H9 (cell line): ENCODE measurements at regions not wholly inside any gene's neighbourhood (a gene's known extent, or its start where the extent isn't known, plus 50 kb on each side); places are given as distances from the start of the nearest gene placed in this dataset.
"Not testable (repeated sequence)": the region's sequence is repeated elsewhere in the genome, so short reads cannot be mapped to it uniquely, and the experiment has no call there.

Experiments used
- DNase-seq: peaks from one replicate; pipeline ENCODE4 v3.0.0-alpha.2; 2017
- H2AFZ ChIP-seq: one replicate; pipeline ENCODE4 v1.6.1; 2013; ENCODE audit warnings: mild to moderate bottlenecking, low read length, control low read depth, moderate library complexity
- H2AK5ac ChIP-seq: 2 replicates; pipeline ENCODE4 v1.6.1; 2013; ENCODE audit warnings: low read length, control low read depth, mixed read lengths; ENCODE audit not compliant: insufficient read length
- H2BK120ac ChIP-seq: one replicate; pipeline ENCODE4 v1.6.1; 2013; ENCODE audit warnings: low read depth, mild to moderate bottlenecking, low read length, control low read depth, inconsistent platforms; ENCODE audit not compliant: poor library complexity, severe bottlenecking
- H2BK12ac ChIP-seq: 2 replicates; pipeline ENCODE4 v1.6.1; 2013; ENCODE audit warnings: low read length, control low read depth, mixed read lengths, low read depth; ENCODE audit not compliant: insufficient read length
- H2BK15ac ChIP-seq: 2 replicates; pipeline ENCODE4 v1.6.1; 2013; ENCODE audit warnings: low read depth, low read length, control low read depth
- H2BK20ac ChIP-seq: one replicate; pipeline ENCODE4 v1.6.1; 2013; ENCODE audit warnings: low read depth, mild to moderate bottlenecking, low read length, control low read depth, inconsistent platforms; ENCODE audit not compliant: poor library complexity, severe bottlenecking
- H2BK5ac ChIP-seq: 2 replicates; pipeline ENCODE4 v1.6.1; 2013; ENCODE audit warnings: low read length, control low read depth, mixed read lengths; ENCODE audit not compliant: insufficient read length
- H3K14ac ChIP-seq: 2 replicates; pipeline ENCODE4 v1.6.1; 2013; ENCODE audit warnings: low read length, control low read depth; ENCODE audit not compliant: insufficient read depth
- H3K18ac ChIP-seq: 2 replicates; pipeline ENCODE4 v1.6.1; 2013; ENCODE audit warnings: low read depth, mild to moderate bottlenecking, mixed read lengths, low read length, control low read depth; ENCODE audit not compliant: insufficient read length
- H3K23ac ChIP-seq: 2 replicates; pipeline ENCODE4 v1.6.1; 2013; ENCODE audit warnings: low read length, control low read depth, mixed read lengths, low read depth; ENCODE audit not compliant: insufficient read length
- H3K23me2 ChIP-seq: 2 replicates; pipeline ENCODE4 v1.6.1; 2013; ENCODE audit warnings: low read depth, mild to moderate bottlenecking, mixed read lengths, low read length, control low read depth; ENCODE audit not compliant: insufficient read length, poor library complexity, severe bottlenecking
- H3K27ac ChIP-seq: 2 replicates; pipeline ENCODE4 v1.5.1; 2013; ENCODE audit warnings: low read length, control low read depth, mixed read lengths, low read depth; ENCODE audit not compliant: insufficient read length
- H3K27me3 ChIP-seq: 2 replicates; pipeline ENCODE4 v1.6.1; 2013; ENCODE audit warnings: low read length, control low read depth, inconsistent platforms; ENCODE audit not compliant: insufficient read depth
- H3K4ac ChIP-seq: 2 replicates; pipeline ENCODE4 v1.6.1; 2013; ENCODE audit warnings: low read depth, mild to moderate bottlenecking, control low read depth, inconsistent platforms, low read length, moderate library complexity
- H3K4me1 ChIP-seq: 2 replicates; pipeline ENCODE4 v1.6.1; 2013; ENCODE audit warnings: low read length, control low read depth, inconsistent platforms; ENCODE audit not compliant: insufficient read depth
- H3K4me2 ChIP-seq: 2 replicates; pipeline ENCODE4 v1.6.1; 2013; ENCODE audit warnings: low read length, control low read depth, mixed read lengths; ENCODE audit not compliant: insufficient read length, insufficient read depth
- H3K56ac ChIP-seq: 2 replicates; pipeline ENCODE4 v1.6.1; 2013; ENCODE audit warnings: low read depth, mild to moderate bottlenecking, mixed read lengths, low read length, control low read depth; ENCODE audit not compliant: insufficient read length
- H3K79me1 ChIP-seq: 2 replicates; pipeline ENCODE4 v1.6.1; 2013; ENCODE audit warnings: low read depth, mild to moderate bottlenecking, moderate library complexity, low read length, control low read depth, inconsistent platforms; ENCODE audit not compliant: insufficient read depth, poor library complexity, severe bottlenecking
- H3K79me2 ChIP-seq: 2 replicates; pipeline ENCODE4 v1.6.1; 2013; ENCODE audit warnings: low read length, control low read depth, inconsistent platforms; ENCODE audit not compliant: insufficient read depth
- H3K9ac ChIP-seq: 2 replicates; pipeline ENCODE4 v1.6.1; 2013; ENCODE audit warnings: low read length, control low read depth, mixed read lengths; ENCODE audit not compliant: insufficient read length; ENCODE audit errors: extremely low read depth
- H3K9me3 ChIP-seq: one replicate; pipeline ENCODE4 v1.6.1; 2013; ENCODE audit warnings: low read depth, low read length, inconsistent platforms; ENCODE audit not compliant: control insufficient read depth
- H3T11ph ChIP-seq: one replicate; pipeline ENCODE4 v1.6.1; 2013; ENCODE audit warnings: mild to moderate bottlenecking, low read length, control low read depth, inconsistent platforms
- H4K20me1 ChIP-seq: one replicate; pipeline ENCODE4 v1.6.1; 2013; ENCODE audit not compliant: control insufficient read depth, insufficient read length, insufficient read depth
- H4K5ac ChIP-seq: 2 replicates; pipeline ENCODE4 v1.6.1; 2013; ENCODE audit warnings: low read depth, mild to moderate bottlenecking, mixed read lengths, low read length, control low read depth; ENCODE audit not compliant: insufficient read length
- H4K8ac ChIP-seq: replicated peaks from 2 replicates; pipeline ENCODE4 v1.6.1; 2013; ENCODE audit warnings: low read length, control low read depth, mixed read lengths, low read depth; ENCODE audit not compliant: insufficient read length
- H4K91ac ChIP-seq: 2 replicates; pipeline ENCODE4 v1.6.1; 2013; ENCODE audit warnings: low read depth, mild to moderate bottlenecking, moderate library complexity, mixed read lengths, low read length, control low read depth; ENCODE audit not compliant: insufficient read length
- H3K27ac Mint-ChIP-seq, 3 experiments: 2 replicates in 2 of 3; 3 replicates in 1 of 3; pipeline ENCODE4 v1.8.0; 2020 to 2021; ENCODE audit warnings: mixed read lengths in 3 of 3, mild to moderate bottlenecking in 1 of 3, moderate library complexity in 1 of 3
- H3K27me3 Mint-ChIP-seq: 2 replicates; pipeline ENCODE4 v1.8.0; 2021; ENCODE audit warnings: low read depth, mild to moderate bottlenecking, moderate library complexity, mixed read lengths
- H3K36me3 Mint-ChIP-seq, 3 experiments: 2 replicates in 2 of 3; 3 replicates in 1 of 3; pipeline ENCODE4 v1.8.0; 2020 to 2021; ENCODE audit warnings: low read depth in 3 of 3, mixed read lengths in 3 of 3; ENCODE audit not compliant: insufficient read depth in 1 of 3
- H3K4me1 Mint-ChIP-seq, 2 experiments: 2 replicates each; pipeline ENCODE4 v1.8.0; 2020; ENCODE audit warnings: mixed read lengths in 2 of 2
- H3K4me3 Mint-ChIP-seq, 2 experiments: 2 replicates in 1 of 2; 3 replicates in 1 of 2; pipeline ENCODE4 v1.8.0; 2020 to 2021; ENCODE audit warnings: mild to moderate bottlenecking in 2 of 2, mixed read lengths in 2 of 2, moderate library complexity in 1 of 2
- H3K9me3 Mint-ChIP-seq, 2 experiments: 2 replicates in 1 of 2; 3 replicates in 1 of 2; pipeline ENCODE4 v1.8.0; 2020; ENCODE audit warnings: mild to moderate bottlenecking in 2 of 2, mixed read lengths in 2 of 2, moderate library complexity in 1 of 2
- WGBS: extraction: QIAGEN DNeasy Blood & Tissue Kit; methylation state at CpG from one replicate; pipeline ENCODE4 v1.1.7; 2013; ENCODE audit warnings: missing lambda C conversion rate, low lambda C conversion rate, mixed read lengths; ENCODE audit not compliant: insufficient read length; ENCODE audit errors: extremely low coverage; 5-methylcytosine and 5-hydroxymethylcytosine counted together
- TF ChIP-seq, protein P1 (sequence below): fragments of 200-600 bp; sonication (generic); conservative IDR thresholded peaks from 3 replicates; pipeline ENCODE4 v1.8.0; 2021; ENCODE audit warnings: antibody characterized with exemption, mild to moderate bottlenecking

DNA sequence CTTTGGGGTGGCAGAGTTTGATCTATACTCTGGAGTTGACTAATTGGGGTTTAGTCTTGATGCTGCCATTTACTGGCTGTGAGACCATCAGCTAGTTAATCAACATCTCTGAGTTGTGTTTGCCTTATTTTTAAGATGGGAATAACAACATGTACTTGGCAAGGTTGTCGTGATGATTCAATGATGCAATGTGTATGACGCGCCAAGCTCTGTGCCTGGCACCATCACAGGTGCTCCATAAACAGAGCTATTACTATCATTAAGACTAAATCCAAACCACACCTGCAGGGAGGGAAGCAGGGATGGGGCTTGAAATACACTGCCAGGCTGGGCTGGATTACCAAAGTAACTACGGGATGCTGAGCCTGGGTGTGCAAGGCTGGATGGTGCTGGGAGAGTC lies 60.1 kb upstream of the E2F3 start:
- H3K4me2 ChIP-seq: no peak overlapping the region
- H3K4me1 Mint-ChIP-seq: no peaks in the 10 kb centered on the region
- peaks cover 0 to 2% of the 10 kb centered on the region in 2 experiments; a peak in 1 of 5 replicates for H3K9me3 Mint-ChIP-seq
- no peak overlapping the region for H3K4ac ChIP-seq
- H3K27ac Mint-ChIP-seq: no peak overlapping the region
- no peaks in the 10 kb centered on the region for H3K23me2 ChIP-seq
- no peaks in the 10 kb centered on the region for H4K20me1 ChIP-seq
- H3K14ac ChIP-seq: no peak overlapping the region
- H3K9ac ChIP-seq: no peak overlapping the region
- no peak overlapping the region for H4K8ac ChIP-seq
- H3K79me1 ChIP-seq: no peaks in the 10 kb centered on the region
- no peak overlapping the region for H2BK20ac ChIP-seq
- no peak overlapping the region for H4K5ac ChIP-seq
- TF ChIP-seq, protein P1, sequence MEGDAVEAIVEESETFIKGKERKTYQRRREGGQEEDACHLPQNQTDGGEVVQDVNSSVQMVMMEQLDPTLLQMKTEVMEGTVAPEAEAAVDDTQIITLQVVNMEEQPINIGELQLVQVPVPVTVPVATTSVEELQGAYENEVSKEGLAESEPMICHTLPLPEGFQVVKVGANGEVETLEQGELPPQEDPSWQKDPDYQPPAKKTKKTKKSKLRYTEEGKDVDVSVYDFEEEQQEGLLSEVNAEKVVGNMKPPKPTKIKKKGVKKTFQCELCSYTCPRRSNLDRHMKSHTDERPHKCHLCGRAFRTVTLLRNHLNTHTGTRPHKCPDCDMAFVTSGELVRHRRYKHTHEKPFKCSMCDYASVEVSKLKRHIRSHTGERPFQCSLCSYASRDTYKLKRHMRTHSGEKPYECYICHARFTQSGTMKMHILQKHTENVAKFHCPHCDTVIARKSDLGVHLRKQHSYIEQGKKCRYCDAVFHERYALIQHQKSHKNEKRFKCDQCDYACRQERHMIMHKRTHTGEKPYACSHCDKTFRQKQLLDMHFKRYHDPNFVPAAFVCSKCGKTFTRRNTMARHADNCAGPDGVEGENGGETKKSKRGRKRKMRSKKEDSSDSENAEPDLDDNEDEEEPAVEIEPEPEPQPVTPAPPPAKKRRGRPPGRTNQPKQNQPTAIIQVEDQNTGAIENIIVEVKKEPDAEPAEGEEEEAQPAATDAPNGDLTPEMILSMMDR: no peak
- H2BK5ac ChIP-seq: no peak overlapping the region
- H2AK5ac ChIP-seq: no peak overlapping the region
- no CpG with 5 or more reads among the region's 4 CpGs for whole genome bisulfite sequencing
- H3K23ac ChIP-seq: no peak overlapping the region
- H2BK15ac ChIP-seq: no peak overlapping the region
- H2BK120ac ChIP-seq: no peak overlapping the region
- H3K4me3 Mint-ChIP-seq: no peak overlapping the region
- no peak overlapping the region for H4K91ac ChIP-seq
- no peaks in the 10 kb centered on the region for H3K4me1 ChIP-seq
- H3K56ac ChIP-seq: no peak overlapping the region
- DNase-seq: no peak
- H3K9me3 ChIP-seq: no peaks in the 10 kb centered on the region
- no peak overlapping the region for H3K27ac ChIP-seq
- no peak overlapping the region for H2BK12ac ChIP-seq
- no peak overlapping the region for H2AFZ ChIP-seq
- H3T11ph ChIP-seq: no peak overlapping the region
- H3K36me3 Mint-ChIP-seq: no peaks in the 10 kb centered on the region; a peak in 1 of 7 replicates
- no peaks in the 10 kb centered on the region for H3K27me3 ChIP-seq
- H3K18ac ChIP-seq: no peak overlapping the region
- no peaks in the 10 kb centered on the region for H3K79me2 ChIP-seq
- peaks cover 5% of the 10 kb centered on the region for H3K27me3 Mint-ChIP-seq

DNA sequence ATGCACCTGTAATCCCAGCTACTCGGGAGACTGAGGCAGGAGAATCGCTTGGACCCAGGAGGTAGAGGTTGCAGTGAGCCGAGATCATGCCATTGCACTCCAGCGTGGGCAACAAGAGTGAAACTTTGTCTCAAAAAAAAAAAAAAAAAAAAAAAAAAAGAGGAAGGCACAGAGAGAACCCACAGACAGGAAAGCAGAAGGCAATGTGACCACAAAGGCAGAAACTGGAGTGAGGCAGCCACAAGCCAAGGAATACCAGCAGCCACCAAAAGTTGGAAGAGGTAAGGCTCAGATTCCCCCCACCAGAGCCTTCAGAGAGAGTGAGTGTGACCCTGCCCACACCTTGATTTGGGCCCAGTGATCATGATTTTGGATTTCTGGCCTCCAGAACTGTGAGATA lies 54.7 kb upstream of the E2F3 start:
- H3K36me3 Mint-ChIP-seq, H3K27me3 Mint-ChIP-seq, H4K5ac ChIP-seq, H3K4ac ChIP-seq, DNase-seq, H3K4me1 ChIP-seq, H3K79me2 ChIP-seq, H2AFZ ChIP-seq, H3K23me2 ChIP-seq, H3K4me1 Mint-ChIP-seq, H3K27ac ChIP-seq, H2BK20ac ChIP-seq, H3K56ac ChIP-seq, H3K4me2 ChIP-seq, H3T11ph ChIP-seq, H3K27ac Mint-ChIP-seq, H2BK15ac ChIP-seq, H4K91ac ChIP-seq, H2AK5ac ChIP-seq, H4K20me1 ChIP-seq, H3K23ac ChIP-seq, H3K9me3 Mint-ChIP-seq, H3K79me1 ChIP-seq, H3K14ac ChIP-seq, H4K8ac ChIP-seq, H2BK12ac ChIP-seq, H3K27me3 ChIP-seq, H3K18ac ChIP-seq, H3K9ac ChIP-seq, H3K9me3 ChIP-seq, H3K4me3 Mint-ChIP-seq, H2BK5ac ChIP-seq, H2BK120ac ChIP-seq: not testable (repeated sequence)
- no CpG with 5 or more reads among the region's 4 CpGs for WGBS
